A549 (cell line): ENCODE measurements at regions not wholly inside any gene's neighbourhood (a gene's known extent, or its start where the extent isn't known, plus 50 kb on each side); places are given as distances from the start of the nearest gene placed in this dataset.

Source experiments
- ATAC-seq, 2 experiments: fragments of 200-7000 bp in 1 of 2; fragments of >200 bp in 1 of 2; cut with Nextera tagmentation in 1 of 2; cut with Tn5 transposase in 1 of 2; 3 replicates each; pipeline versions ENCODE4 v1.8.0 to v1.9.1; 2018 to 2020; ENCODE audit warnings: mild to moderate bottlenecking in 1 of 2, moderate library complexity in 1 of 2
- CTCF ChIA-PET: fragments of 300-600 bp; sonication (Branson Sonifier 250); formaldehyde crosslinking; extraction: SDS; loops from one replicate; lab custom pipeline; 2021; ENCODE audit warnings: antibody characterized with exemption, inconsistent platforms; lab: Yijun Ruan, JAX
- POLR2A ChIA-PET: fragments of 350-600 bp; formaldehyde crosslinking; extraction: SDS; loops from one replicate; lab custom pipeline; 2021; ENCODE audit warnings: antibody characterized with exemption, inconsistent platforms; lab: Yijun Ruan, JAX
- DNase-seq, 2 experiments: peaks; one replicate each; pipeline versions ENCODE4 v3.0.0 to v3.0.0-alpha.2; 2011 to 2016; ENCODE audit warnings: low read depth in 1 of 2, low spot score in 1 of 2
- FAIRE-seq: peaks from 2 replicates; lab custom pipeline; 2011; peaks lifted over from hg19 to GRCh38; lab: Jason Lieb, UNC
- H3K27ac ChIP-seq, 2 experiments: fragments of >200 bp; sonication (Bioruptor Twin); formaldehyde crosslinking; 3 replicates each; pipeline ENCODE4 v1.5.1; 2016 to 2017
- H3K4me1 ChIP-seq: fragments of >200 bp; sonication (Bioruptor Twin); formaldehyde crosslinking; 3 replicates; pipeline ENCODE4 v1.6.1; 2016
- H3K4me2 ChIP-seq: fragments of >200 bp; sonication (Bioruptor Twin); formaldehyde crosslinking; 3 replicates; pipeline ENCODE4 v1.6.1; 2016
- H3K4me3 ChIP-seq: fragments of >200 bp; sonication (Bioruptor Twin); formaldehyde crosslinking; 3 replicates; pipeline ENCODE4 v1.5.1; 2016
- H3K9me3 ChIP-seq: fragments of >200 bp; sonication (Bioruptor Twin); formaldehyde crosslinking; 3 replicates; pipeline ENCODE4 v1.6.1; 2016
- BHLHE40 ChIP-seq: IDR thresholded peaks from 2 replicates; pipeline ENCODE4 v1.6.1; 2012; ENCODE audit warnings: low read depth, low read length, inconsistent platforms
- CEBPB ChIP-seq, 2 experiments: fragments of >200 bp in 1 of 2; sonication (Bioruptor Twin) in 1 of 2; formaldehyde crosslinking in 1 of 2; IDR thresholded peaks; 2 replicates each; pipeline ENCODE4 v1.6.1; 2012 to 2016
- EHMT2 ChIP-seq: fragments of 200-600 bp; sonication (generic); IDR thresholded peaks from 2 replicates; pipeline ENCODE4 v1.6.1; 2016; ENCODE audit warnings: antibody characterized with exemption, low read depth, mild to moderate bottlenecking, moderate library complexity
- ESRRA ChIP-seq: fragments of 150-350 bp; IDR thresholded peaks from 2 replicates; pipeline ENCODE4 v1.6.1; 2014; ENCODE audit warnings: mild to moderate bottlenecking, low read length, borderline replicate concordance
- FOSB ChIP-seq: fragments of 250-450 bp; sonication (Bioruptor Pico); IDR thresholded peaks from 2 replicates; pipeline ENCODE4 v1.5.0; 2020; ENCODE audit warnings: mild to moderate bottlenecking, moderate library complexity
- FOXS1 ChIP-seq: fragments of 250-450 bp; sonication (Bioruptor Pico); IDR thresholded peaks from 2 replicates; pipeline ENCODE4 v1.5.0; 2020; ENCODE audit warnings: mild to moderate bottlenecking, moderate library complexity
- GATA3 ChIP-seq: IDR thresholded peaks from 2 replicates; pipeline ENCODE4 v1.6.1; 2012; ENCODE audit warnings: borderline replicate concordance
- HEYL ChIP-seq: fragments of 250-450 bp; sonication (Bioruptor Pico); IDR thresholded peaks from 2 replicates; pipeline ENCODE4 v1.8.0; 2021; ENCODE audit warnings: mild to moderate bottlenecking, moderate library complexity
- HOXA7 ChIP-seq: fragments of 250-450 bp; sonication (Bioruptor Pico); IDR thresholded peaks from 2 replicates; pipeline ENCODE4 v1.5.0; 2020; ENCODE audit warnings: mild to moderate bottlenecking, moderate library complexity
- JUNB ChIP-seq: fragments of >200 bp; sonication (Bioruptor Twin); formaldehyde crosslinking; IDR thresholded peaks from 2 replicates; pipeline ENCODE4 v1.6.1; 2016
- KDM1A ChIP-seq: fragments of 200-600 bp; sonication (generic); IDR thresholded peaks from 2 replicates; pipeline ENCODE4 v1.6.1; 2016; ENCODE audit warnings: low read depth, mild to moderate bottlenecking
- MAZ ChIP-seq: fragments of 150-350 bp; IDR thresholded peaks from 2 replicates; pipeline ENCODE4 v1.6.1; 2014; ENCODE audit warnings: antibody characterized with exemption, low read depth, low read length, borderline replicate concordance
- NFE2L2 ChIP-seq: fragments of 150-350 bp; conservative IDR thresholded peaks from 2 replicates; pipeline ENCODE4 v1.6.1; 2014; ENCODE audit warnings: low read length
- NR3C1 ChIP-seq: fragments of >200 bp; sonication (Bioruptor Twin); formaldehyde crosslinking; IDR thresholded peaks from 3 replicates; pipeline ENCODE4 v1.6.1; 2017
- POLR2A ChIP-seq: IDR thresholded peaks from 2 replicates; pipeline ENCODE4 v1.6.1; 2012; ENCODE audit warnings: mild to moderate bottlenecking, low read length
- POLR2AphosphoS2 ChIP-seq: conservative IDR thresholded peaks from 2 replicates; pipeline ENCODE4 v1.6.1; 2012; ENCODE audit warnings: low read length, improper control_type of control experiment, inconsistent platforms
- RARB ChIP-seq: fragments of 250-450 bp; sonication (Bioruptor Pico); IDR thresholded peaks from 2 replicates; pipeline ENCODE4 v1.8.0; 2021; ENCODE audit warnings: mild to moderate bottlenecking, moderate library complexity
- RNF2 ChIP-seq: fragments of 200-600 bp; sonication (generic); IDR thresholded peaks from 2 replicates; pipeline ENCODE4 v1.6.1; 2016; ENCODE audit warnings: low read depth, mild to moderate bottlenecking, antibody characterized with exemption, moderate library complexity, borderline replicate concordance
- ZNF302 ChIP-seq: fragments of 250-450 bp; sonication (Bioruptor Pico); IDR thresholded peaks from 2 replicates; pipeline ENCODE4 v1.9.0; 2021; ENCODE audit warnings: inconsistent platforms, mild to moderate bottlenecking, moderate library complexity
- WGBS: methylation state at CpG from one replicate; pipeline ENCODE4 v1.1.6; 2017; ENCODE audit errors: missing lambda C conversion rate; 5-methylcytosine and 5-hydroxymethylcytosine counted together
- TF ChIP-seq, protein P1 (sequence below): fragments of 200-600 bp; sonication (generic); IDR thresholded peaks from 2 replicates; pipeline ENCODE4 v1.6.1; 2016; ENCODE audit warnings: antibody characterized with exemption, mild to moderate bottlenecking, moderate library complexity
- TF ChIP-seq, protein P2 (sequence below): fragments of 450-650 bp; IDR thresholded peaks from 2 replicates; pipeline ENCODE4 v1.6.1; 2014; ENCODE audit warnings: antibody characterized with exemption
- TF ChIP-seq, protein P3 (sequence below): fragments of >200 bp; sonication (Bioruptor Twin); formaldehyde crosslinking; IDR thresholded peaks from 3 replicates; pipeline ENCODE4 v1.5.1; 2016

DNA sequence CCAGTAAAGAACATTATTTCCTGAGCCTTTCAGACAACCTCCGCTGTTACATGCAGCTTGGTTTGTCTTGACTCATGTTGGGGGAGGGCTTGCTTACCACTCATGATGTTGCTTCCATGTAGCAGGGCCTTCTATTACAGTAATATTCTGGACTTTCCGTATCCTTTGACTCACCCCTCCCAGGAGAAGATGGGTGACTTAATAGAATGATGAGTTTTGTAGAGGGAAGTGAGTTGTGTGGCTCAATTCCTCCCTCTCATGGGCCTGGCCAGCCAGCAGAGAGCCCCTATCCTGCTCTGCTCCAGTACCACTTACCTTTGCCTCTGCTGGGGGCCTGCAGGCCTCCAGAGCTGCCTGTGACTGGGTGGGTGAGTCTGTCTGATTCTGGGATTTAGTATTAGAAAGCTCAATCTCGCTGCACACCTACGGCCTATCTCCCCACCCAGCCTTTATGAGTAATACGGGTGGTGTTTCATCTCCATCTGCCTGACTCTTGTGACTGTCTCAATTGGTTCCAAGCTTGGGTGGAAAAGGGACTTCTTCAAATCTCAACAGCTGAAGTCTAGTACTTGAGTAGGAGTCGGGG lies 52.6 kb upstream of the KLF9 start (continued):
- TF ChIP-seq, protein P1, sequence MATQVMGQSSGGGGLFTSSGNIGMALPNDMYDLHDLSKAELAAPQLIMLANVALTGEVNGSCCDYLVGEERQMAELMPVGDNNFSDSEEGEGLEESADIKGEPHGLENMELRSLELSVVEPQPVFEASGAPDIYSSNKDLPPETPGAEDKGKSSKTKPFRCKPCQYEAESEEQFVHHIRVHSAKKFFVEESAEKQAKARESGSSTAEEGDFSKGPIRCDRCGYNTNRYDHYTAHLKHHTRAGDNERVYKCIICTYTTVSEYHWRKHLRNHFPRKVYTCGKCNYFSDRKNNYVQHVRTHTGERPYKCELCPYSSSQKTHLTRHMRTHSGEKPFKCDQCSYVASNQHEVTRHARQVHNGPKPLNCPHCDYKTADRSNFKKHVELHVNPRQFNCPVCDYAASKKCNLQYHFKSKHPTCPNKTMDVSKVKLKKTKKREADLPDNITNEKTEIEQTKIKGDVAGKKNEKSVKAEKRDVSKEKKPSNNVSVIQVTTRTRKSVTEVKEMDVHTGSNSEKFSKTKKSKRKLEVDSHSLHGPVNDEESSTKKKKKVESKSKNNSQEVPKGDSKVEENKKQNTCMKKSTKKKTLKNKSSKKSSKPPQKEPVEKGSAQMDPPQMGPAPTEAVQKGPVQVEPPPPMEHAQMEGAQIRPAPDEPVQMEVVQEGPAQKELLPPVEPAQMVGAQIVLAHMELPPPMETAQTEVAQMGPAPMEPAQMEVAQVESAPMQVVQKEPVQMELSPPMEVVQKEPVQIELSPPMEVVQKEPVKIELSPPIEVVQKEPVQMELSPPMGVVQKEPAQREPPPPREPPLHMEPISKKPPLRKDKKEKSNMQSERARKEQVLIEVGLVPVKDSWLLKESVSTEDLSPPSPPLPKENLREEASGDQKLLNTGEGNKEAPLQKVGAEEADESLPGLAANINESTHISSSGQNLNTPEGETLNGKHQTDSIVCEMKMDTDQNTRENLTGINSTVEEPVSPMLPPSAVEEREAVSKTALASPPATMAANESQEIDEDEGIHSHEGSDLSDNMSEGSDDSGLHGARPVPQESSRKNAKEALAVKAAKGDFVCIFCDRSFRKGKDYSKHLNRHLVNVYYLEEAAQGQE: no peak
- TF ChIP-seq POLR2A: no peak
- no peak for TF ChIP-seq BHLHE40
- TF ChIP-seq RNF2: no peak
- no peak for TF ChIP-seq GATA3
- TF ChIP-seq FOXS1 (CRISPR knock-in tag): no peak
- TF ChIP-seq EHMT2: no peak
- TF ChIP-seq NFE2L2: no peak
- no peak for TF ChIP-seq RARB (CRISPR knock-in tag)
- TF ChIP-seq FOSB (CRISPR knock-in tag): no peak
- TF ChIP-seq POLR2AphosphoS2: no peak
- TF ChIP-seq, protein P2, sequence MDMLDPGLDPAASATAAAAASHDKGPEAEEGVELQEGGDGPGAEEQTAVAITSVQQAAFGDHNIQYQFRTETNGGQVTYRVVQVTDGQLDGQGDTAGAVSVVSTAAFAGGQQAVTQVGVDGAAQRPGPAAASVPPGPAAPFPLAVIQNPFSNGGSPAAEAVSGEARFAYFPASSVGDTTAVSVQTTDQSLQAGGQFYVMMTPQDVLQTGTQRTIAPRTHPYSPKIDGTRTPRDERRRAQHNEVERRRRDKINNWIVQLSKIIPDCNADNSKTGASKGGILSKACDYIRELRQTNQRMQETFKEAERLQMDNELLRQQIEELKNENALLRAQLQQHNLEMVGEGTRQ: no peak

DNA sequence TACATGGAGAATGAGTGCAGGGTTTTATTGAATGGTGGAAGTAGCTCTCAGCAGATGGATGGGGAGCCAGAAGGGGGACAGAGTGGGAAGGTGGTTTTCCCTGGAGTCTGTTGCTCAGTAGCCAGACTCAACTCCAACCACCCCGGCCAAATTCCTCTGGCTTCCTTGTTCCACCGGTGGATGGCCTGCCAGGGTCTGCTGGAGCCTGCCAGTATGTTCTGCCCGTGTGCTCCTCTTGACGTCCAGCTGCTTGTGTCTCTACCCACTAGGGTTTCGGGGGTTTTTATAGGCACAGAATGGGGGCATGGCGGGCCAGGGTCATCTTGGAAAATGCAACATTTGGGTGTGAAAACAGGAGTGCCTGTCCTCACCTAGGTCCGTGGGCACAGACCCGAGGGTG lies 51.4 kb upstream of the KLF9 start:
- no peak overlapping the region for H3K4me3 ChIP-seq
- DNase-seq (no peak), FAIRE-seq (no peak), ATAC-seq (no peak)
- ChIA-PET CTCF (interaction anchor here (0.6 to 2.4 kb wide), 2 partner anchors 19 to 910 kb away, joined by 3 to 7 read pairs; no protein-coding TSS in a partner anchor), POLR2A (no interaction called here)
- H3K27ac ChIP-seq: no peak overlapping the region
- H3K9me3 ChIP-seq: no peaks in the 10 kb centered on the region
- peaks cover 12% of the 10 kb centered on the region for H3K4me1 ChIP-seq
- H3K4me2 ChIP-seq: no peak overlapping the region
- no peak for TF ChIP-seq MAZ
- TF ChIP-seq BHLHE40: no peak
- 63% methylated on average over 8 of the region's 8 CpGs for WGBS

DNA sequence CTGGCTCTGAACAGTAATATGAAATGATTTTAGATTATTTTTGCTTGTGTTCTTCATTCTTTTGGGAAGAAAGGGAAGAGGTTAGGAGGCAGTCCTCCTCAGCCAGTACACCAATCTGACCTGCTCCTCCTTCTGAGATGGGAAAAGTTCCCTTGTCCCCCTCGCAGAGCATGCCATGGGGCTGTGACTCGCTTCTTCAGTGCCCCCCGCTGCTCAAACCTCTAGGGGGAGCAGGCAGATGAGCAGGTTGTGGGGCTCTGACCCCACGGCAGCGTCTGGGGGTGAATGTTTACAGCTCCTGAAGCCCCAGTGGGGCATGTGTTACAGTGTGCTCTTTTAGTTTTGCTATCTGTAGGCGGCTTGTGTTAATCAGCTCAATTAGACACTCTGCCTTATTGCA lies 50.9 kb upstream of the KLF9 start:
- 65% methylated on average over 6 of the region's 6 CpGs for WGBS
- Histone ChIP-seq H3K9me3 (no peaks in the 10 kb centered on the region), H3K4me1 (peaks cover 7% of the 10 kb centered on the region; the same call in 2 of the 3 replicates), H3K4me2 (no peak overlapping the region), H3K27ac (no peak overlapping the region), H3K4me3 (no peak overlapping the region)
- ATAC-seq (no peak), FAIRE-seq (no peak), DNase-seq (no peak)
- no peak for TF ChIP-seq HOXA7 (CRISPR knock-in tag)
- no peak for TF ChIP-seq NR3C1
- no peak for TF ChIP-seq EHMT2
- TF ChIP-seq, protein P1: no peak
- TF ChIP-seq BHLHE40: no peak
- TF ChIP-seq FOXS1 (CRISPR knock-in tag): no peak
- no peak for TF ChIP-seq KDM1A
- no peak for TF ChIP-seq POLR2A
- TF ChIP-seq, protein P3, sequence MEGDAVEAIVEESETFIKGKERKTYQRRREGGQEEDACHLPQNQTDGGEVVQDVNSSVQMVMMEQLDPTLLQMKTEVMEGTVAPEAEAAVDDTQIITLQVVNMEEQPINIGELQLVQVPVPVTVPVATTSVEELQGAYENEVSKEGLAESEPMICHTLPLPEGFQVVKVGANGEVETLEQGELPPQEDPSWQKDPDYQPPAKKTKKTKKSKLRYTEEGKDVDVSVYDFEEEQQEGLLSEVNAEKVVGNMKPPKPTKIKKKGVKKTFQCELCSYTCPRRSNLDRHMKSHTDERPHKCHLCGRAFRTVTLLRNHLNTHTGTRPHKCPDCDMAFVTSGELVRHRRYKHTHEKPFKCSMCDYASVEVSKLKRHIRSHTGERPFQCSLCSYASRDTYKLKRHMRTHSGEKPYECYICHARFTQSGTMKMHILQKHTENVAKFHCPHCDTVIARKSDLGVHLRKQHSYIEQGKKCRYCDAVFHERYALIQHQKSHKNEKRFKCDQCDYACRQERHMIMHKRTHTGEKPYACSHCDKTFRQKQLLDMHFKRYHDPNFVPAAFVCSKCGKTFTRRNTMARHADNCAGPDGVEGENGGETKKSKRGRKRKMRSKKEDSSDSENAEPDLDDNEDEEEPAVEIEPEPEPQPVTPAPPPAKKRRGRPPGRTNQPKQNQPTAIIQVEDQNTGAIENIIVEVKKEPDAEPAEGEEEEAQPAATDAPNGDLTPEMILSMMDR: no peak
- TF ChIP-seq ZNF302 (CRISPR knock-in tag): no peak
- no peak for TF ChIP-seq HEYL (CRISPR knock-in tag)
- TF ChIP-seq ESRRA: no peak
- no peak for TF ChIP-seq CEBPB (IDR thresholded peaks at IDR 0.05)
- TF ChIP-seq JUNB: no peak
- POLR2A ChIA-PET: no interaction called here
- CTCF ChIA-PET: no interaction called here
